HepG2 (cell line): ENCODE measurements at regions not wholly inside any gene's neighbourhood (a gene's known extent, or its start where the extent isn't known, plus 50 kb on each side); places are given as distances from the start of the nearest gene placed in this dataset. TPM values are rescaled to one million over a fixed set of nuclear protein-coding genes. Genes with fewer than 3 reads are reported as not detected.
"Not testable (repeated sequence)": the region's sequence is repeated elsewhere in the genome, so short reads cannot be mapped to it uniquely, and the experiment has no call there.

ENCODE experiments used
- ATAC-seq: fragments of 200-7000 bp; cut with Tn5 transposase; 3 replicates; pipeline ENCODE4 v1.9.1; 2020; ENCODE audit warnings: mild to moderate bottlenecking, moderate library complexity
- BruUV-seq: library from RNA; stranded (reverse); fragments of 400-500 nt; replicated peaks from 2 replicates; lab custom pipeline; 2021; lab: Mats Ljungman, UMichigan
- CTCF ChIA-PET: fragments of 300-600 bp; formaldehyde crosslinking; extraction: SDS; loops from one replicate; lab custom pipeline; 2021; ENCODE audit warnings: low total read pairs, inconsistent platforms, low intra/inter-chr PET ratio; lab: Yijun Ruan, JAX
- POLR2A ChIA-PET: fragments of 350-600 bp; sonication (Branson Sonifier 250); formaldehyde crosslinking; loops from one replicate; lab custom pipeline; 2020; ENCODE audit warnings: antibody characterized with exemption, inconsistent platforms; lab: Yijun Ruan, JAX
- DNase-seq: peaks from one replicate; pipeline ENCODE4 v3.0.0-alpha.2; 2015; ENCODE audit warnings: low spot score
- FAIRE-seq: peaks from 3 replicates; lab custom pipeline; 2011; peaks lifted over from hg19 to GRCh38; lab: Jason Lieb, UNC
- H2AFZ ChIP-seq: one replicate; pipeline ENCODE4 v1.6.1; 2011; ENCODE audit warnings: low read length, inconsistent platforms
- H3K27ac ChIP-seq: fragments of 300-600 bp; 3 replicates; pipeline ENCODE4 v1.8.0; 2011; ENCODE audit warnings: mixed run types, mild to moderate bottlenecking, mixed read lengths, low read length, inconsistent platforms; ENCODE audit not compliant: insufficient read depth; ENCODE audit errors: extremely low read length
- H3K27me3 ChIP-seq, 2 experiments: fragments of 200-600 bp in 1 of 2; 2 replicates in 1 of 2; 3 replicates in 1 of 2; pipeline versions ENCODE4 v1.6.0 to v1.8.0; 2011; ENCODE audit warnings: low read length in 2 of 2, mild to moderate bottlenecking in 2 of 2, moderate library complexity in 2 of 2, inconsistent platforms in 1 of 2; ENCODE audit not compliant: insufficient read depth in 2 of 2, control insufficient read depth in 1 of 2
- H3K36me3 ChIP-seq, 2 experiments: fragments of 200-600 bp in 1 of 2; replicated peaks in 1 of 2; 2 replicates in 1 of 2; 3 replicates in 1 of 2; pipeline versions ENCODE4 v1.5.1 to v1.8.0; 2011; ENCODE audit warnings: low read length in 2 of 2, inconsistent platforms in 1 of 2; ENCODE audit not compliant: insufficient read depth in 2 of 2, control insufficient read depth in 1 of 2
- H3K4me1 ChIP-seq: 2 replicates; pipeline ENCODE4 v1.5.1; 2012; ENCODE audit warnings: low read length, inconsistent platforms; ENCODE audit not compliant: insufficient read depth
- H3K4me2 ChIP-seq: 2 replicates; pipeline ENCODE4 v1.6.0; 2011; ENCODE audit warnings: low read depth, low read length, inconsistent platforms
- H3K4me3 ChIP-seq, 3 experiments: fragments of 200-600 bp in 1 of 3; sonication (generic), shearing (Covaris generic) in 1 of 3; replicated peaks in 1 of 3; 2 replicates each; pipeline ENCODE4 v1.5.1; 2011 to 2016; ENCODE audit warnings: low read length in 3 of 3, inconsistent platforms in 2 of 3, low read depth in 2 of 3, mild to moderate bottlenecking in 2 of 3, control low read depth in 1 of 3, mixed read lengths in 1 of 3; ENCODE audit not compliant: insufficient read depth in 1 of 3
- H3K79me2 ChIP-seq: one replicate; pipeline ENCODE4 v1.6.1; 2011; ENCODE audit warnings: low read length, inconsistent platforms; ENCODE audit not compliant: insufficient read depth
- H3K9ac ChIP-seq: 2 replicates; pipeline ENCODE4 v1.6.0; 2011; ENCODE audit warnings: mild to moderate bottlenecking, low read depth, low read length, inconsistent platforms; ENCODE audit not compliant: insufficient read depth
- H3K9me3 ChIP-seq: 2 replicates; pipeline ENCODE4 v1.5.1; 2012; ENCODE audit warnings: mild to moderate bottlenecking, low read length
- H4K20me1 ChIP-seq: 2 replicates; pipeline ENCODE4 v1.6.0; 2011; ENCODE audit warnings: inconsistent platforms, mild to moderate bottlenecking, low read length, moderate library complexity; ENCODE audit not compliant: insufficient read depth
- ZSCAN25 ChIP-seq: sonication (generic); formaldehyde crosslinking; IDR thresholded peaks from 2 replicates; pipeline ENCODE4 v1.8.0; 2022; ENCODE audit warnings: mild to moderate bottlenecking, missing genetic modification reagents
- WGBS: methylation state at CpG from one replicate; pipeline ENCODE4 v1.1.6; 2017; ENCODE audit warnings: low lambda C conversion rate; 5-methylcytosine and 5-hydroxymethylcytosine counted together
- in situ Hi-C: cut with HindIII; loops from 2 replicates; pipeline ENCODE4 v1.10.0; 2017; ENCODE audit warnings: low pct_unique_long_range_greater_than_20kb; ENCODE audit not compliant: extremely low pct_ligation_motif_present
- intact Hi-C: fragments of 100-400 bp; cut with micrococcal nuclease; formaldehyde crosslinking; loops from one replicate; pipeline ENCODE4 v1.10.0; 2022; ENCODE audit not compliant: unreplicated experiment
- microRNA-seq: library from miRNA; unstranded; fragments of <30 nt; microRNA quantifications from one replicate; pipeline ENCODE4, GENCODE V29; 2020
- small RNA-seq, 3 experiments: library from RNA; depleted of rRNA; stranded (forward); fragments of <200 nt; gene quantifications; one replicate each; pipeline ENCODE3, GENCODE V24; 2012; ENCODE audit warnings: low read depth in 2 of 3, low replicate concordance in 1 of 3; ENCODE audit not compliant: insufficient read length in 3 of 3, insufficient read depth in 2 of 3

GRCh38 chr16:21545664-21546326 lies 53.6 kb upstream of the METTL9 start:
- H3K9me3 ChIP-seq, H3K9ac ChIP-seq, CTCF ChIA-PET, H3K27ac ChIP-seq, H3K4me3 ChIP-seq, H3K36me3 ChIP-seq, H3K4me2 ChIP-seq, ATAC-seq, H2AFZ ChIP-seq, H3K79me2 ChIP-seq, FAIRE-seq, BruUV-seq, H4K20me1 ChIP-seq, in situ Hi-C loops, DNase-seq, POLR2A ChIA-PET: not testable (repeated sequence)
- Histone ChIP-seq H3K4me1 (peaks cover 11% of the 10 kb centered on the region), H3K27me3 (peaks cover 9 to 25% of the 10 kb centered on the region in 2 experiments; a peak in 4 of 5 replicates)
- WGBS, result 66% methylated on average over 30 of the region's 30 CpGs
- peak; percentile 65; the same call in 1 of the 2 replicates for TF ChIP-seq ZSCAN25
- TF ChIP-seq, all 625 proteins: peak for 1; not testable (repeated sequence) for 624
- intact Hi-C loops, result not testable (repeated sequence)

- BruUV-seq, intact Hi-C loops, POLR2A ChIA-PET: not testable (repeated sequence)
Measured at GRCh38 chr16:21549396-21549795, 50.0 kb upstream of the METTL9 start.

More at GRCh38 chr16:21549396-21549795, 50.0 kb upstream of the METTL9 start:
- H3K27ac ChIP-seq, FAIRE-seq, H3K4me1 ChIP-seq, H2AFZ ChIP-seq, H3K4me2 ChIP-seq, H3K9me3 ChIP-seq, ATAC-seq, H3K4me3 ChIP-seq, H3K79me2 ChIP-seq, H4K20me1 ChIP-seq, in situ Hi-C loops, H3K9ac ChIP-seq, DNase-seq, H3K36me3 ChIP-seq, CTCF ChIA-PET: not testable (repeated sequence)
- WGBS, result 47% methylated on average over 7 of the region's 7 CpGs
- H3K27me3 ChIP-seq, result peaks cover 4 to 25% of the 10 kb centered on the region in 2 experiments; a peak in 2 of 5 replicates

Small RNA genes lying in the stretch of these regions (microRNA-seq; reads per million reads assigned to microRNA genes)
- gene MIR3680-1, result not detected

Small RNA genes lying in the stretch of these regions (small RNA-seq; reads per million reads assigned to genes)
- gene MIR3680-1, result 0 reads per million in 3 experiments
